HG03175 (cell line): ENCODE measurements at regions not wholly inside any gene's neighbourhood (a gene's known extent, or its start where the extent isn't known, plus 50 kb on each side); places are given as distances from the start of the nearest gene placed in this dataset.

Source experiments
- ATAC-seq: cut with Tn5 transposase; IDR thresholded peaks from one replicate; pipeline ENCODE4 v1.9.1; 2021; ENCODE audit warnings: mild to moderate bottlenecking, moderate library complexity; ENCODE audit not compliant: unreplicated experiment

- no peak for ATAC-seq
Observed at GRCh38 chrY:7979770-7980169, 1068.2 kb upstream of the AMELY start.

DNA sequence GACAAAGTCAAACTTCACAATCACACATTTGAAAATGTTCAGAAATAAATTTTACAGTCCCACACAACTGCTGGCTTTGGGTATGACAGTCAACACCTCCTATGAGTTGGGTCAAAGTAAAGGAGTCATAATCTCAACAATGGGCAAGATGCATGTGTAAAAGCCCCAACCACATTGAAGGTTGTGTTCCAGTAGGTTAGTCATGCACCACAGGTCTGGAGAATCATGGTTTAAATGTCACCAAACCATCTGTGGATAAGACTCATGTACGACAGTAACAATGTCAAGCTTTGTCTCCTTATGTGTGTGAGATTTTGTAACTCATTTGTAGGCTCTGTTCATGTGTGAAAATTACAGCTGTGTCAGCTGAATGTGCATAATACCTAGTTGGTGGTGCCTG is 1065.7 kb upstream of the AMELY start:
- no peak for ATAC-seq

GRCh38 chrY:7968293-7968692 is 1056.7 kb upstream of the AMELY start:
- no peak for ATAC-seq

- ATAC-seq: no peak
Observed at GRCh38 chrY:7966916-7967315, 1055.4 kb upstream of the AMELY start.

- no peak for ATAC-seq
Observed at GRCh38 chrY:7963393-7963792, 1051.8 kb upstream of the AMELY start.

DNA sequence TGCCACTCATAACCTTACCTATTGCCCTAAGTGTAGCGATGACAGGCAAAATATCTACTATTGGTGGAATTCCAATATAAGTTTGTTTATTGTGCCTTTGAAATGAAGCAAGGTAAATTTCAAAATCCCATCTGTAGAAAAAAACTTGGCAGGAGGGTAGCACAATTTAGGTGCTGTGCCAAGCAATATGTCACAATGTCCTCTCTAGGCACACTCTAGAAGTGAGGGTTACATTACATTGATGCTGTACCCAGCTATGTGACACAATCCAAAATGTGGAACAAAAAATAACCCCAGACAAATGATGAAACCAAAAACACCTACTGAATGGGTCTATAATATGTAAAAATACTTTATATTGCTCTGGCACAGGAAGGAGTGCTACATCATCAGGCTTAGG is 1050.8 kb upstream of the AMELY start:
- ATAC-seq: no peak

- ATAC-seq: no peak
Observed at GRCh38 chrY:7961811-7962210, 1050.3 kb upstream of the AMELY start.

DNA sequence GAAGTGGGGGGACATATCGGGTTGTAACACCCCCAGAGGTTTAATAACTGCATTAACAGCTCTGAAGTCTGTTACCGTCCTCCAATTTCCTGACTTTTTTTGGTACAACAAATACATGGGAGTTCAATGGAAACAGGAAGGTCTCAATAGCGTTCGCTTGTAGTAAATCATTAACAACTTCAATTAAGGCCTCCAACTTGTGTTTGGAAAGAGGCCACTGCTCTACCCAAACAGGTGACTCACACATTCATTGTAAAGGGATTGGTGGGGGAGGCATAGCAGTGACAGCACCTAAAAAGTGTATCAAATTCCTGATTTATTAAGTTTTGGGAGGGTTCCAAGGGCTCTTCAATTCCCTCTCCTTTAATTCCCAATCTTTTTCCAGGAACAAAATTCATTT is 1046.2 kb upstream of the AMELY start:
- no peak for ATAC-seq

DNA sequence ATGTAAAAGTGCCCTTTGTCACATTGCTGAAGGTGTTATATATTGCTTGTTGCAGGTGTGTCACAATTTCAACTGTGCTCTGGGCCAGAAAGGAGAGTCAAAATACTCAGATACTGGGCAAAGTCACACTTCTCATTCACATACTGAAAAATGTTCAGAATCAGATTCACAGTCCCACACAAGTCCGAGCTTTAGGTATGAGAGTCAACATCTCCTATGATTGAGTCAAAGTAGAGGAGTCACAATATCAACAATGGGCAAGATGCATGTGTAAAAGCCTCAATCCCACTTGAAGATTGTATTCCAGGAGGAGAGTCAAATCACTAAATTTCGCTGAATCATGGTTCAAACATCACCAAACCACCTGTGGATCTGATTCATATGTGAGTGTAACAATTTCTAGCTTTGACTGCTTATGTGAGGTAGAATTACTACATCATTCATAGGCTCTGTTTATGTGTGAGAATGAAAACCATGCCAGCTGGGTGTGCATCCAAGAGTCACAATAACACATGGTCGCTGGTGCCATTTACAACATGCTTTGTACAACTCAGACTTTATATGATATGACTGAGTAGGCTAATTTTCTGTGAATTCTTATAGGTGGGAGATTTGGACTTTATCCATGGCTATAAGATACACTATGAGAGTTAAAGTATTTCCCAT is 1039.8 kb upstream of the AMELY start:
- ATAC-seq: no peak

GRCh38 chrY:7944135-7944534 is 1032.6 kb upstream of the AMELY start:
- no peak for ATAC-seq

DNA sequence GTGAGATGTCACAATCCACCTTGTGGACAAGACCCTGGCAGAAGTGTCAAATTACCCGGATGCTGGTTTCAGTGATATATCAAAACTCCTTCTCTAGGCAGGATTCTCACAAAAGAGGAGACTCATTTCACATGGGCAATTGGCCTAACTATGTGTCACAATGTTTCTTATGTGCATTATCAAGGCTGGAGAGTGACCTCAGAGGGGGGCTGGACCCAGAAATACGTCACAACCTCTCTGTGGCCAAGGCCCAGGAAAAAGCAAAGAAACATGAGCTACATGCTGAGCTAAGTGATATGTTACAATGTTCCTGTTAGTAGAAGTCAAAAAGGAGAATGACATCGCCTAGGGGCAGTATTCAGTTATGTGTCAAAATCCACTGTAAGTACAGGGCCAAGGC is 1031.2 kb upstream of the AMELY start:
- ATAC-seq: no peak

- no peak for ATAC-seq
Observed at GRCh38 chrY:7941856-7942255, 1030.3 kb upstream of the AMELY start.

DNA sequence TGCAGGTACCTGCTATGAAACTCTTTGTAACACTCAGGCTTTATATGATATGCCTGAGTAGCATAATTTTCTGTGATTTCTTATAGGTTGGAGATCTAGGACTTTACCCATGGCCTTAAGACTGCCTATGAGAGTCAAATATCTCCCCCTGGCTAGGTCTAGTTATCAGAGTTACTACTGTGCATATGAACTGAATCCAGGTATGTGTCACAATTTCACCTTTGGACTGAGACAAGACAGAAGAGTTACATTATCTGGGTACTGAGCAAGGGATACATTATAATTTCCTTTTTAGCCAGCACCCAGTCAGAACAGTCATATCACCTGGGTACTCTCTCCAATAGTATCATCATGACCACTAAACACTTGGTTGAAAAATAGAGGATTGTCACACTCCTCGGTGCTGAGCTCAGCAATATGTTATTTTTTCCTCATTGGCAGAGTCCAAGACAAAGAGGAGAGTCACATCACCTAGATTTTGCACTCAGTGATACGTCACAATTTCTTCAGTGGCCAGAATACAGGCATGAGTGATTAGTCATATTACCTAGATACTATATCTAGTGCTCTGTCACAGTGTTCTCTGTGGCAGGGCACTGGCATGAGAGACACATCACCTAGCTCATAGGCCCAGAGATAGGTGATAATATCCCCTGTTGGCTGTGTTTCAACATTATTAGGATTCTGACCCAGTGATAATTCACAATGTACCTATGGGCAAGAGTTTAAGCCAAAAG is 1027.6 kb upstream of the AMELY start:
- no peak for ATAC-seq

DNA sequence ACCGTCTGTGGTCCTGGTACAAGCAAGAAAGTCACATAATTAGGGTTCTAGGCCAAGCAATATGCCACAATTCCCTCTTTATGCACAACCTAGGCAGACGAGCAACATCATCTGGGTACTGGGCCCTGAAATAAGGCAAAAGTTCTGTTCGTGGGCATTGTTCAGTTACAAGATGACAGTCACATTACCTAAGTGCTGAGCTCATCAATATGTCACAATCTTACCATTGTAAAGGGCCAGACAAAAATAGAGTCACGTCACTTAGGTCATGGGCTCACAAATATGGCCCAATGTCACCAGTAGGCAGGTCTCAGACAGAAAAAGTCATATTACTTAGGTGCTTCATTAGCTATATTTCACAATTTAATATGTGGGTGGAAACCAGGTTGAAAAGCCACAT is 1025.3 kb upstream of the AMELY start:
- ATAC-seq: no peak

DNA sequence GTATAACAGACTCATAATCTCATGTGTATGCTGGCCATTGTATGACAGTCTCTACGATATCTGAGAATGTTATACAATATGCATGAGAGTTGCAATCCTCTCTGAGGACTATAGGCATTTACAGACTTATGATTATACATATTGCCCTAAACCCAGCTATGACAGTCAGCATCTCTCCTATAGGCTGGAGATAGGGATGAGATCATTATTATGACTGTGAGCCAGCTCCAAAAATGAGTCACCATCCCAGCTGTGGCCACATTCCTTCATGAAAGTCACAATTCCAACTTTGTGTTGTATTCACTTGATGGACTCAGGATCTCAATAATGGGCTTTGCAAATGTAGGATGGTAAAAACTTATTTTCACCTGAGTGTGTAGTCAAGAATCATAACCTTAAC is 1024.5 kb upstream of the AMELY start:
- ATAC-seq: no peak

DNA sequence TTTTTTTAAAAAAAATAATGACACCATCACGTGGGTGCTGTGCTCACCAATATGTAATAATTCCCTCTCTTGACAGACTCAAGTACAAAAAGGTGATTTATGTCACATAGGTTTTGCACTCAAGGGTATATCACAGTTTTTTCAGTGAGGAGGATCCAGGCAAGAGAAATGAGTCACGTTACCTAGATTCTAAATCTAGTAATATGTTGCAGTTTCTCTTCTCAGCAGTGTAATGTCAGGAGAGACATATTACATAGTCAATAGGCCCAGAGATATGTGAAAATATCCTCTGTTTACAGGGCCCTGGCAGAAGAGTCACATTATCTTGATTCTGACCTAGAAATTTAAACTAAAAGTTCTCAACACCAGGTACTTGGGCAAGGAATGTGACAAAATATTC is 1024.1 kb upstream of the AMELY start:
- ATAC-seq: no peak

GRCh38 chrY:7932424-7932823 is 1020.9 kb upstream of the AMELY start:
- ATAC-seq: no peak

- no peak for ATAC-seq
Observed at GRCh38 chrY:7929866-7930265, 1018.3 kb upstream of the AMELY start.

DNA sequence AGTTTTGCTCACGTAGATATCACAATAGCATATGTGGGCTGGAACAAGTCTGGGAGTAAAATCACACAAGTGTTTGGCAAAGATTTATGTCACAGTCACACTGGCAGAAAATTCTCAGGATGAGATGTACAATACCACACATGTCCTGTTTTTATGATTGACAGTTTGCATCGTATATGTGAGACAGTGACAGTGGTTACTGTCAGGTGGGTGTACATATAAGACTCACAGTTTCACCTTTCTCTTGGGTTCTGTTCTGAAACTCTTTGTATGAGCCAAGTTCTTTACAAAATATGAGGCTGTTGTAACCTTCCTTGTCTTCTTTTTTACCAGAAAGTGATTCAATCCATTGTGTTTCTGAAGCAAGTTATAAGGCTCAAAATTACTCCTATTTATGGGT is 1012.5 kb upstream of the AMELY start:
- ATAC-seq: no peak

GRCh38 chrY:7923476-7924017 is 1012.0 kb upstream of the AMELY start:
- ATAC-seq: no peak

DNA sequence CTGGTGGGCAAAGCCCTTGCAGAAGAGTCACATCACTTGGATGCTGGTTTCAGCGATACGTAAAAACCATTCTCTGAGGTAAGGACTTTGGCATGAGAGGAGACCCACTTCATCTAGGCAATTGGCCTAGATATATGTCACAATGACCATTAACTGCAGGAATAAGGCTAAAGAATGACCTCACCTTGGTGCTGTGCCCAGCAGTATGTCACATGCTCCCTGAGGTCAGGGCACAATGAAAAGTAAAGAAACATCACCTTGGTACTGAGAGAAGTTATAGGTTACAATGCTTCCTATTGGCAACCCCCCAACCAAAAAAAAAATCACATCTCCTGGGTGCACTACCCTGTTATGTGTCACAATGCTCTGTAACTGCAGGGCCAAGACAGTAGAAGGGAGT is 1008.8 kb upstream of the AMELY start:
- ATAC-seq: no peak

GRCh38 chrY:7888506-7888905 is 977.0 kb upstream of the AMELY start:
- ATAC-seq: no peak

DNA sequence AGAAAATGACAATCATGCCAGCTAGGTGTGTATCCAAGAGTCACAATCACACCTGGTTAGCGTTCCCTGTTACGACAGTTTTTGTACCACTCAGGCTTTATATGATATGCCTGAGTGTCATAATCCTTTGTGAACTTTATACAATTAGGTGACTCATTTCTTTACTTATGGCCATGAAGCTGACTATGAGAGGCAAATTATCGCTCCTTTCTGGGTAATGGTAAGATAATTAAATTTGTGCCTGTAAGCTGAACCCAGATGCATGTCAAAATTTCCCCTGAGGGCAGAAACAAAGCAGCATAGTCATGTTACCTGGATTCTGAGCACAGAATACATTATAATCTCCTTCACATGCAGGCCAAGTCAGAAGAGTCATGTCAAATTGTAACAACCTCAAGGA is 970.1 kb upstream of the AMELY start:
- no peak for ATAC-seq
